ENCODE measurements at regions not wholly inside any gene's neighbourhood (a gene's known extent, or its start where the extent isn't known, plus 50 kb on each side); places are given as distances from the start of the nearest gene placed in this dataset.

DNA sequence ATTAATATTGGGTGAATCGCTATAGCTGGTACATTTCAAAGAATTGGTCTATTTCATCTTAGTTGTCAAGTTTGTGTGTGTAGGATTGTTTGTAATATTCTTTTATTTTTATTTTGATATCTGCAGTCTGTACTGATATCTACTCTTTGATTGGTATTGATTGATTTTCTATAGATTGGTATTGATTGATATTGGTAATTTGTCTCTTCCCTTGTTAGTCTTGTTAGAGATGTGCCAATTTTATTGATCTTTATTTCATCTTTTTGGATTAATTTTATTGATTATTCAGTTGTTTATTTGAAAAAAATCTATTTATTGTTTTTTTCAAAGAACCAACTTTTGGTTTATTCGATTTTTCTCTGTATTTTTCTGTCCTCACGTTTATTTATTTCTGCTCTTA is 61.4 kb downstream of the TM2D3 start:
- no peak overlapping the region for H3K27ac ChIP-seq
- no peak for DNase-seq
- no peaks in the 10 kb centered on the region for H3K4me1 ChIP-seq
- H3K36me3 ChIP-seq = no peaks in the 10 kb centered on the region
- no peak overlapping the region for H3K4me3 ChIP-seq
- H3K9me3 ChIP-seq (replicated peaks) = no peaks in the 10 kb centered on the region; the same call in 1 of the 2 replicates
- no peaks in the 10 kb centered on the region for H3K27me3 ChIP-seq

- H3K4me3 ChIP-seq = no peak overlapping the region
- H3K4me1 ChIP-seq = peaks cover 2% of the 10 kb centered on the region; the same call in 1 of the 2 replicates
- no peak overlapping the region for H3K27ac ChIP-seq
- no peaks in the 10 kb centered on the region; the same call in 1 of the 2 replicates for H3K27me3 ChIP-seq
- no peaks in the 10 kb centered on the region for H3K36me3 ChIP-seq
- no peak for DNase-seq
- 0 out of 2 replicates have a peak, but pooled peaks cover 4% of the 10 kb centered on the region for H3K9me3 ChIP-seq (replicated peaks)
Measured at GRCh38 chr15:101583284-101583683, 68.9 kb downstream of the TM2D3 start.

DNA sequence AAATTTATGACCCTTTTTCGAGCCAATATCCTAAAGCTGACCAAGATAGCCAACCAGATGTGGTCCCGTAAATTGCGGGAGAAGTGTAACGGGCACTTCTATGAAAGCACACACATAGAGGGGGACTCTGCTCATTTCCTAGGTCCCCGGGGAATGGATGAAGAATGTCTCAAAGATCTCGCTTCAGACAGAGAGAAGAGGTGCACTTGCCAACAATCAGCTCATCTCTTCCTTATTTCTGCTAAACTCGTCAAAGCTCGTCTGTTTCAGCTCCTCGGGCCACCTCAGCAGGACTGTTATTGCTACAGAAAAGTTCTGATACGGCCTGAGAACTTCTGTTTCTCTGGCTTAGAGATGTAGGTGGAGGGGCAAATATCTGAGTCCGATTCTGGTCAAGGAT is 71.8 kb downstream of the TM2D3 start:
- no peaks in the 10 kb centered on the region for H3K36me3 ChIP-seq
- peaks cover 2% of the 10 kb centered on the region; the same call in 1 of the 2 replicates for H3K4me1 ChIP-seq
- DNase-seq = no peak
- peak overlapping the region; percentile 45 for H3K27ac ChIP-seq
- H3K4me3 ChIP-seq = no peak overlapping the region
- no peaks in the 10 kb centered on the region; the same call in 1 of the 2 replicates for H3K27me3 ChIP-seq
- 0 out of 2 replicates have a peak, but pooled peaks cover 4% of the 10 kb centered on the region for H3K9me3 ChIP-seq (replicated peaks)

- H3K36me3 ChIP-seq = no peaks in the 10 kb centered on the region
- H3K9me3 ChIP-seq (replicated peaks) = 0 out of 2 replicates have a peak, but pooled peaks cover 4% of the 10 kb centered on the region
- peak in 1 of 2 experiments; percentile 26 for DNase-seq
- H3K27me3 ChIP-seq = no peaks in the 10 kb centered on the region; the same call in 1 of the 2 replicates
- H3K4me1 ChIP-seq = peaks cover 5% of the 10 kb centered on the region; the same call in 1 of the 2 replicates
- peak overlapping the region; percentile 45 for H3K27ac ChIP-seq
- no peak overlapping the region for H3K4me3 ChIP-seq
Measured at GRCh38 chr15:101579631-101580163, 72.5 kb downstream of the TM2D3 start.

- Histone ChIP-seq H3K27ac (no peak overlapping the region), H3K4me3 (no peak overlapping the region), H3K9me3 (replicated peaks) (0 out of 2 replicates have a peak, but pooled peaks cover 4% of the 10 kb centered on the region), H3K36me3 (no peaks in the 10 kb centered on the region), H3K4me1 (peaks cover 5% of the 10 kb centered on the region; the same call in 1 of the 2 replicates), H3K27me3 (no peaks in the 10 kb centered on the region; the same call in 1 of the 2 replicates)
- DNase-seq = peak in 1 of 2 experiments; percentile 18
Measured at GRCh38 chr15:101578443-101578894, 73.7 kb downstream of the TM2D3 start.

- Histone ChIP-seq H3K4me3 (no peak overlapping the region), H3K36me3 (no peaks in the 10 kb centered on the region), H3K27me3 (no peaks in the 10 kb centered on the region), H3K9me3 (replicated peaks) (no peaks in the 10 kb centered on the region), H3K4me1 (peaks cover 3% of the 10 kb centered on the region; the same call in 1 of the 2 replicates), H3K27ac (no peak overlapping the region)
- DNase-seq = no peak
Measured at GRCh38 chr15:101573951-101574350, 78.2 kb downstream of the TM2D3 start.

DNA sequence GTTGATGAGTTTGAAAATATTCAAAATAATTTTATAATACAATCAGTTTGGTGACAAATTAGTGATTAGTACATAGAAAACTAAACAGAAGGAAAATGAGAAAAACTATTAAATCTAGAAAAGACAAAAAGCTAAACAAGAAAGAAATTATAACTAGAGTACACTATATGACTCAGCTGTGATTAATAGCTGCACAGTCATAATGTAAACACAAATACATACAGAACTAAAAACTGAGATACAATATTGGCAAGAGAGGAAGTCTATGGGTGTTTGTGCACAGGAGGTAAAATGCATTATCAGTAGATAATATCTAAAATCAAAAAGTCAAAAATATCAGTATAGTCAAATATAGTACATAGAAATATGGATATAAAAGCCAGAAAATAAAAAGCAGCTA is 80.7 kb upstream of the PCSK6 start:
- Histone ChIP-seq H3K4me1 (peaks cover 2% of the 10 kb centered on the region; the same call in 1 of the 2 replicates), H3K27me3 (no peaks in the 10 kb centered on the region), H3K36me3 (no peaks in the 10 kb centered on the region), H3K4me3 (no peak overlapping the region), H3K27ac (no peak overlapping the region), H3K9me3 (replicated peaks) (no peaks in the 10 kb centered on the region)
- DNase-seq = no peak

DNA sequence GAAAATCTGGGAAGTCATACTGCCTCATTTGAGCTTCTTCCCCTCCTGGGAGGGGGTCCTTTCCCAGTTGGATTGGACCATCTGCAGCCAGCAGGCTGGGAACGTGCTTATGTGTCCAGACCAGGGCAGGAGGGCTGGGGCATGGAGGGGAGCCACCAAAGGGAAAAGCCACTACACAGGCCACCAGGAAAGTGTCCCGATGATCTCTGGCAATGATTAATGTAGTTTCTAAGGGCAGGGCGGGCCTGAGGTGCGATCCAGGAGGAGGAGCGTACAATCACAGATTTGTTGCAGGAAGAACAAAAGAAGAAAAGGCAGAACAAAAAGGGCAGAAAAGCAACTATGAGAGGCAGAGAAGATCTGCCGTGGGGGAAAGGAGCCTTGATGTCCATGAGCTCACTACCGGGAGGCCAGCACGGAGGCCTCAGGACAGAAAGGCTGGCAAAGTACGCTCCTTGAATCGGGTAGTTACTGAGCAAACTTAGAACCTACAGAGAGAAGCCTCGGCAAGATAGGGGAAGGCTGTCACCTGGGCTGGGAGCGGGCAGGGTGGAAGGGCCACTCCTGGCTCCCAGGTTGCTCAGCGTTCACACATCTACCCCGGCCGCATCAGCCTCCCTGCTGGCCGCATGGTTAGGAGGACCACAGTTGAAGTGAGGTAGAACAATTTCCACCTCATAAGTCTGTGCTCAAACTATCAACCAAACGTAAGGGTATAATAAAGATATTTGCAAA is 79.5 kb upstream of the PCSK6 start:
- no peaks in the 10 kb centered on the region for H3K4me1 ChIP-seq
- no peaks in the 10 kb centered on the region for H3K9me3 ChIP-seq (replicated peaks)
- peaks cover 3% of the 10 kb centered on the region; the same call in 1 of the 2 replicates for H3K27me3 ChIP-seq
- no peak overlapping the region for H3K27ac ChIP-seq
- no peak for DNase-seq
- no peaks in the 10 kb centered on the region for H3K36me3 ChIP-seq
- H3K4me3 ChIP-seq = no peak overlapping the region

DNA sequence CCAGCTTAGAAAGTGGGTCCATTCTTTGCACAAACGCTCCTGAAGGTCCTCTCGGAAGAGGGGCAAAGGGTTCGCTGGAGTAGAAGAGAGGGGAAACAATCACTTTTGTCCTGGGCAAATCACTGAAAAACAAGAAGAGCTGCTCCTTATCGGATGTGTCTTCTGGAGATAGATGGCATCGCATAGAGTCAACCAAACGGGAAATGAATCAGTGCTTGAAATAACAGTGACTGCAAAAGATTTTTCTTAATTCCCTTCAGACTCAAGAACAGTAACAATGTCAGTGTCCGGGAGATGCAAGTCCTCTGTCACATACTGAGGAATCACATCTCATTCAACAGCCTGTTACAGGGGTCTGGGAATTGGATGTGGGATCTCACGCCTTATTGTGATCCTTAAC is 78.8 kb upstream of the PCSK6 start:
- H3K4me1 ChIP-seq = no peaks in the 10 kb centered on the region
- H3K27ac ChIP-seq = no peak overlapping the region
- no peaks in the 10 kb centered on the region for H3K36me3 ChIP-seq
- no peak for DNase-seq
- H3K27me3 ChIP-seq = peaks cover 3% of the 10 kb centered on the region; the same call in 1 of the 2 replicates
- H3K9me3 ChIP-seq (replicated peaks) = no peaks in the 10 kb centered on the region
- H3K4me3 ChIP-seq = no peak overlapping the region

DNA sequence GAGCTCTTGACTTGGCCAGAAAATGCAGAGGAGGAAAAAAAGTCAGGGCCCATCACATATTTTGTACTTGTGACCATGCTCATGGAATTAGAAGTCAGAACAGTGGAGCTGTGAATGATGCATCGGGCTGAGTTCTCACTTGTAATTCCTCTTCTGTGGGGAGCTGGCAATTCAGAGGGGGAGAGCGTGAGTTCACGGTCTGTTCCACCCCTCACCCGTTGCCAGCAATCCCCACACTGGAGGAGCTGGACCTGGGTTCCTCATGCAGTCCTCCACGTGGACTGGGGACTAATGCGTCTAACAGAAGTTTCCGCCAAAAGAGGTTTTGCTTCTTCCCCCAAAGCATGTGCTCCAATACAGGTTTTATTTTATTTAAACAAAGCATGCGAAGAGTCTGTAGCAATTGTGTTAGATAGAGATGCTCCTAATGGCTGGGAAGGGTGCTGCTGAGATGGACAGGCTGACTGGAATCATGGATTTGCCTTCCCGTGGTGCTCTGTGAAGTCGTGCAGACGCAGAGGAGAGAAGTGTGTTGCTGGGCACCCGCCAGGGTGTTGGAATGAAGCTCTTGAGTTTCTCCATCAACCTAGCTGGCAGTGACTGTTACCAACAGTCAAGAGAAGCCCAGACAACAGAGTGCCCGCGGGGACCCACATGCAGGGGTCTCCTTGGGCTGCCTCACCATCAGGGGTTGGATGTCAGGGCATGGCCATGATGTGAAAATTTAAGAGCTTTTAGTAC is 77.4 kb upstream of the PCSK6 start:
- H3K27ac ChIP-seq = no peak overlapping the region
- no peak for DNase-seq
- H3K4me1 ChIP-seq = no peaks in the 10 kb centered on the region
- H3K27me3 ChIP-seq = peaks cover 3% of the 10 kb centered on the region; the same call in 1 of the 2 replicates
- H3K36me3 ChIP-seq = no peaks in the 10 kb centered on the region
- H3K4me3 ChIP-seq = no peak overlapping the region
- H3K9me3 ChIP-seq (replicated peaks) = no peaks in the 10 kb centered on the region

DNA sequence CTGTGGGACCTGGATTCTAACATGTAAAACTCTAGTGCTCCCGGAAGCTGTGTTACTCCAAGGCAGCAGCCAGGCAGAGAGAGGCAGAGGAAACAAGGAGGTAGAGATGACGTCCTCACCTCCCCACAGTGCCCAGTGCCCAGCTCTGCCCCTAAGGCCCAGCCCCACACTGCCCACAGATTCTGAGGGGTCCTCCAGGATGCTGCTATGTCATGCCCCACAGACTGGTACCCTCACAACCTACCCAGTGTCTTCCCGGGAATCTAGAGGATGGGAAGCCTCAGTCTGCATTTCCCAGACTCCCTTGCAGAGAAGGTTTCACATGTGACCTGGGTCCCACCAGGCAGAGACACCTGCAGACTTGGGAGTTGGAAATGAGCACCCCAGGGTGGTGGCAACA is 75.9 kb upstream of the PCSK6 start:
- H3K4me1 ChIP-seq = no peaks in the 10 kb centered on the region
- DNase-seq = no peak
- no peaks in the 10 kb centered on the region for H3K9me3 ChIP-seq (replicated peaks)
- no peak overlapping the region for H3K4me3 ChIP-seq
- no peak overlapping the region for H3K27ac ChIP-seq
- H3K27me3 ChIP-seq = peaks cover 3% of the 10 kb centered on the region; the same call in 1 of the 2 replicates
- no peaks in the 10 kb centered on the region for H3K36me3 ChIP-seq

- Histone ChIP-seq H3K9me3 (replicated peaks) (no peaks in the 10 kb centered on the region), H3K27ac (no peak overlapping the region), H3K4me3 (no peak overlapping the region), H3K36me3 (no peaks in the 10 kb centered on the region), H3K4me1 (peaks cover 7% of the 10 kb centered on the region; the same call in 1 of the 2 replicates), H3K27me3 (peaks cover 3% of the 10 kb centered on the region; the same call in 1 of the 2 replicates)
- no peak for DNase-seq
Measured at GRCh38 chr15:101563176-101563796, 73.8 kb upstream of the PCSK6 start.

DNA sequence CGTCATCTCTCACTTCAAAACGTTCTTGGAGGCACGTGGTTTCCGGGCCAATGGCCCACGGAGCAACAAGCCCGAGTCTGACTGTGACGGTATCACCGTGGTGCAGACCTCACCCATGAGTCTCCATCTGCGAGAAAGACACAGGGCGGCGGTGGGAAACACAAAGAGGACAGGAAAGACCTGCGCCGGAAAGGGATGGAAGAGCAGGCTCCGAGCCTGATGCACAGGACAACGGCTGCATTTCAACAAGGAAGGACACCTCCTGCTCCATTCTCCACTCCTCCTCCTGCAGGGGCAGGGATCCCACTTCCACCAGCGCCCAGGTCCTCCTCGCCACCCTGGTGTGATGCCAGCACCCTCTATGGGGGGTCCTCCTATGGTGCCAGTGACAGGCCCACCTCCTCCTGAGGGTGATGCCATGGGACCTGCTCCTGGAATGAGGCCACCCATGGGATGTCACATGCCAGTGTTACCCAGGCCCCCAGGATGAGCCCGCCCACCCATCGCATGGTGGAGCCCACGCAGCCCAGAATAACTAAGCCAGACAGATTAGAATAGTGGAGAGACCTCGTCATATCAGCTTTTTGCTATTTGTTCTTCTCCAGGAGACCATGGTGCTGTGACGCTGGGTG is 73.0 kb upstream of the PCSK6 start:
- Histone ChIP-seq H3K27ac (no peak overlapping the region), H3K4me3 (no peak overlapping the region), H3K36me3 (no peaks in the 10 kb centered on the region), H3K9me3 (replicated peaks) (no peaks in the 10 kb centered on the region), H3K4me1 (peaks cover 10% of the 10 kb centered on the region; the same call in 1 of the 2 replicates), H3K27me3 (peaks cover 3% of the 10 kb centered on the region; the same call in 1 of the 2 replicates)
- no peak for DNase-seq

DNA sequence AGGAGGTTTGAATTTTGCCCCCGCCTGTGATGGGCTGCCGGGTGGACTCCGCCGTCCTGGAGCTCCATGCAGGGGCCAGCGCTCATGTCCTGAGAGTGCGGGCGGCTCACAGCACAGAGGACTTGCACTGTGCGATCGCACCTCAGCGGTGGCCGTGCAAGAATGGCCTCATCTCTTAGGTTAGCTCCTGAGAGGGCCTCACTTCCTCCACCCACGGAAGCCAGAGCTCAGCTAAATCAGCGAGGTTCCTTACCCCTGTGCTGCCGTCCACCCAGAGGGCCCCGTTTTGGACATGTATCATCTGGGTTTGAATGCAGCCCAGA is 72.0 kb upstream of the PCSK6 start:
- H3K4me3 ChIP-seq = no peak overlapping the region
- no peak overlapping the region for H3K27ac ChIP-seq
- DNase-seq = no peak
- no peaks in the 10 kb centered on the region for H3K9me3 ChIP-seq (replicated peaks)
- no peaks in the 10 kb centered on the region for H3K36me3 ChIP-seq
- H3K27me3 ChIP-seq = peaks cover 3% of the 10 kb centered on the region; the same call in 1 of the 2 replicates
- peaks cover 12% of the 10 kb centered on the region; the same call in 1 of the 2 replicates for H3K4me1 ChIP-seq

All from SJCRH30 (cell line).